ENCODE measurements at regions not wholly inside any gene's neighbourhood (a gene's known extent, or its start where the extent isn't known, plus 50 kb on each side); places are given as distances from the start of the nearest gene placed in this dataset.

GRCh38 chr20:6623989-6624388, 143.5 kb upstream of the BMP2 start (continued):
- TF ChIP-seq ZNF592 (IDR thresholded peaks at IDR 0.05) (no peak), MTA2 (IDR thresholded peaks at IDR 0.05; ENCODE audit: low read depth) (peak; percentile 83), PAX8 (IDR thresholded peaks at IDR 0.05) (no peak), SIX5 (IDR thresholded peaks at IDR 0.05; ENCODE audit: low read depth, low read length, severe bottlenecking) (no peak), BCL11A (IDR thresholded peaks at IDR 0.05; ENCODE audit: low read depth, low read length) (peak; percentile 42; the same call in 1 of the 2 replicates), MYB (IDR thresholded peaks at IDR 0.05; ENCODE audit: borderline replicate concordance, low read depth, low read length) (no peak), DPF2 (IDR thresholded peaks at IDR 0.05) (peak; percentile 90), RELB (IDR thresholded peaks at IDR 0.05; ENCODE audit: low read depth) (peak; percentile 81), ZNF687 (IDR thresholded peaks at IDR 0.05) (0 out of 2 replicates have a peak, but pooled peaks have one; percentile 46), PBX3 (IDR thresholded peaks at IDR 0.05; ENCODE audit: insufficient replicate concordance, low read depth, low read length) (no peak), NR2F1 (conservative IDR thresholded peaks at IDR 0.05) (peak; percentile 73), ATF7 (IDR thresholded peaks at IDR 0.05; ENCODE audit: low read depth) (peak; percentile 54)

All from GM12878 (cell line).